Keratinocyte (primary cell): ENCODE measurements at regions not wholly inside any gene's neighbourhood (a gene's known extent, or its start where the extent isn't known, plus 50 kb on each side); places are given as distances from the start of the nearest gene placed in this dataset.

ENCODE experiments used
- CTCF ChIP-seq, 3 experiments: IDR thresholded peaks in 1 of 3; conservative IDR thresholded peaks in 1 of 3; optimal IDR thresholded peaks in 1 of 3; 2 replicates in 2 of 3; 3 replicates in 1 of 3; pipeline versions ENCODE3 to v1.5.1; 2011; ENCODE audit warnings: low read length in 3 of 3, mild to moderate bottlenecking in 3 of 3, moderate library complexity in 2 of 3, control low read depth in 1 of 3, inconsistent platforms in 1 of 3; ENCODE audit not compliant: insufficient read depth in 2 of 3; ENCODE audit errors: extremely low read depth in 1 of 3
- EZH2 ChIP-seq: IDR thresholded peaks from one replicate; pipeline ENCODE4 v1.6.1; 2012; ENCODE audit warnings: inconsistent platforms, mild to moderate bottlenecking, low read length, moderate library complexity

- TF ChIP-seq CTCF (optimal IDR thresholded peaks at IDR 0.05 in 1 of 3, IDR thresholded peaks at IDR 0.05 in 1 of 3, conservative IDR thresholded peaks at IDR 0.05 in 1 of 3; ENCODE audit: extremely low read depth in 1 of 3, insufficient read depth in 2 of 3, low read length in 3 of 3): no peak
- TF ChIP-seq EZH2: no peak
Observed at GRCh38 chr16:79673635-79674034, 73.1 kb upstream of the MAF start.
